ENCODE measurements at regions not wholly inside any gene's neighbourhood (a gene's known extent, or its start where the extent isn't known, plus 50 kb on each side); places are given as distances from the start of the nearest gene placed in this dataset.

DNA sequence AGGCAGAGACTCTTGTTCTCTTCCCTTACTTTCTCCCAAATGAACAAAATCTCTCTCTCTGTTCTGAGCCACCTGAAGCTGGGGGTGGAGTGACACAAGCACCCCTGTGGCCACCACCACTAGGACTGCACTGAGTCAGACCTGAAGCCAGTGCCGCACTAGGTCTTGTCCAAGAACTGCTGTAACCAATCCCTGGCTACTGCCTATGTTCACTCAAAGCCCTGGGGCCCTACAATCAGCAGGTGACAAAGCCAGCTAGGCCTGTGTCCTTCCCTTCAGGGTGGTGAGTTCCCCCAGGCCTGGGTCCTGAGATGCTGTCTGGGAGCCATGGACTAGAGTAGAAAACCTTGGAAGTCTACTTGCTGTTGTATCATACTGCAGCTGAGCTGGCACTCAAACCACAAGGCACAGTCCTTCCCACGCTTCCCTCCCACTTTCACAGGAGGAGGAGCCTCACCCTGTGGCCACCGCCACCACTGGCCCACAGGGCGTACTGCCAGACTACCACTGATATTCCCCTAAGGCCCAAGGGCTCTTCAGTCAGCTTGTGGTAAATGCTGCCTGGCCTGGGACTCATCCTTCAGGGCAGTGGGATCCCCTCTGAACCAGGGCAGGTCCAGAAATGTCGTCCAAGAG lies 119.1 kb downstream of the RTL9 start:
- peak; percentile 71 for ATAC-seq
- H3K79me2 ChIP-seq (ENCODE audit: control insufficient read depth, insufficient read depth, low read length) = no peaks in the 10 kb centered on the region
- POLR2A ChIA-PET = no interaction called here
- no peak overlapping the region for H3K4me3 ChIP-seq
- 5% methylated on average over 5 of the region's 5 CpGs for WGBS (ENCODE audit: insufficient coverage, low coverage, missing lambda C conversion rate)
- no peak overlapping the region for H3K27ac ChIP-seq (ENCODE audit: extremely low read depth, low read depth, low read length)
- H3K4me2 ChIP-seq (ENCODE audit: insufficient read depth, low read length) = no peak overlapping the region
- FAIRE-seq = no peak
- BruUV-seq (replicated peaks) = no TSS peak
- no peak overlapping the region for H2AFZ ChIP-seq (ENCODE audit: low read depth, low read length)
- no peaks in the 10 kb centered on the region for H3K4me1 ChIP-seq (replicated peaks in 1 of 2; ENCODE audit: control insufficient read depth in 2 of 2, insufficient read depth in 2 of 2, low read length in 2 of 2)
- no peaks in the 10 kb centered on the region for H3K9me3 ChIP-seq (replicated peaks; ENCODE audit: control insufficient read depth, insufficient read depth, low read depth, low read length)
- peak in 1 of 4 experiments; percentile 8 for DNase-seq (ENCODE audit: extremely low read depth in 1 of 4, low spot score in 3 of 4)
- in situ Hi-C loops (cut with MboI) = no loop called here
- intact Hi-C loops (cut with micrococcal nuclease) = no loop called here
- no peaks in the 10 kb centered on the region for H3K9me1 ChIP-seq (ENCODE audit: control insufficient read depth, insufficient read depth, low read length)
- H3K9ac ChIP-seq (ENCODE audit: insufficient read depth in 1 of 2, low read depth in 2 of 2, low read length in 2 of 2) = no peak overlapping the region
- no peaks in the 10 kb centered on the region for H4K20me1 ChIP-seq (replicated peaks; ENCODE audit: control insufficient read depth, insufficient read depth, low read length)
- H3K27me3 ChIP-seq (ENCODE audit: control insufficient read depth in 2 of 2, insufficient read depth in 2 of 2, low read length in 2 of 2) = peaks cover 0 to 4% of the 10 kb centered on the region in 2 experiments; a peak in 1 of 5 replicates
- CTCF ChIA-PET (ENCODE audit: low intra/inter-chr PET ratio) = no interaction called here
- no peaks in the 10 kb centered on the region for H3K36me3 ChIP-seq (ENCODE audit: control insufficient read depth, insufficient read depth, low read length)
- TF ChIP-seq, protein P1, sequence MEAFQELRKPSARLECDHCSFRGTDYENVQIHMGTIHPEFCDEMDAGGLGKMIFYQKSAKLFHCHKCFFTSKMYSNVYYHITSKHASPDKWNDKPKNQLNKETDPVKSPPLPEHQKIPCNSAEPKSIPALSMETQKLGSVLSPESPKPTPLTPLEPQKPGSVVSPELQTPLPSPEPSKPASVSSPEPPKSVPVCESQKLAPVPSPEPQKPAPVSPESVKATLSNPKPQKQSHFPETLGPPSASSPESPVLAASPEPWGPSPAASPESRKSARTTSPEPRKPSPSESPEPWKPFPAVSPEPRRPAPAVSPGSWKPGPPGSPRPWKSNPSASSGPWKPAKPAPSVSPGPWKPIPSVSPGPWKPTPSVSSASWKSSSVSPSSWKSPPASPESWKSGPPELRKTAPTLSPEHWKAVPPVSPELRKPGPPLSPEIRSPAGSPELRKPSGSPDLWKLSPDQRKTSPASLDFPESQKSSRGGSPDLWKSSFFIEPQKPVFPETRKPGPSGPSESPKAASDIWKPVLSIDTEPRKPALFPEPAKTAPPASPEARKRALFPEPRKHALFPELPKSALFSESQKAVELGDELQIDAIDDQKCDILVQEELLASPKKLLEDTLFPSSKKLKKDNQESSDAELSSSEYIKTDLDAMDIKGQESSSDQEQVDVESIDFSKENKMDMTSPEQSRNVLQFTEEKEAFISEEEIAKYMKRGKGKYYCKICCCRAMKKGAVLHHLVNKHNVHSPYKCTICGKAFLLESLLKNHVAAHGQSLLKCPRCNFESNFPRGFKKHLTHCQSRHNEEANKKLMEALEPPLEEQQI (IDR thresholded peaks at IDR 0.05) = no peak
- no peak for TF ChIP-seq RFX1 (IDR thresholded peaks at IDR 0.05)
- no peak for TF ChIP-seq ARID4B (CRISPR knock-in tag; IDR thresholded peaks at IDR 0.05)
- no peak for TF ChIP-seq NFYB (IDR thresholded peaks at IDR 0.05; ENCODE audit: extremely low read depth, insufficient read length)
- TF ChIP-seq PCBP2 (IDR thresholded peaks at IDR 0.05; ENCODE audit: low read depth, low read length, poor library complexity, severe bottlenecking) = no peak
- TF ChIP-seq ZBTB7A (IDR thresholded peaks at IDR 0.05; ENCODE audit: borderline replicate concordance, control insufficient read depth, low read depth, low read length) = no peak
- no peak for TF ChIP-seq ZNF324 (CRISPR knock-in tag; IDR thresholded peaks at IDR 0.05)
- no peak for TF ChIP-seq PRPF4 (IDR thresholded peaks at IDR 0.05; ENCODE audit: insufficient read depth, low read depth, low read length, poor library complexity, severe bottlenecking)
- no peak for TF ChIP-seq MTA2 (IDR thresholded peaks at IDR 0.05; ENCODE audit: low read depth)
- no peak for TF ChIP-seq SNRNP70 (optimal IDR thresholded peaks at IDR 0.05; ENCODE audit: low read depth, low read length)
- no peak for TF ChIP-seq MNT (conservative IDR thresholded peaks at IDR 0.05)
- no peak for TF ChIP-seq HINFP (tag; conservative IDR thresholded peaks at IDR 0.05; ENCODE audit: low read depth)
